ENCODE measurements at regions not wholly inside any gene's neighbourhood (a gene's known extent, or its start where the extent isn't known, plus 50 kb on each side); places are given as distances from the start of the nearest gene placed in this dataset.

- peaks cover 2% of the 10 kb centered on the region for H3K27me3 Mint-ChIP-seq (ENCODE audit: low read depth)
- no peaks in the 10 kb centered on the region for H3K36me3 Mint-ChIP-seq
- no peaks in the 10 kb centered on the region for H3K4me1 Mint-ChIP-seq
- no peak for TF ChIP-seq CTCF (IDR thresholded peaks at IDR 0.05; ENCODE audit: unreplicated experiment)
- DNase-seq (ENCODE audit: low spot score in 2 of 2, unreplicated experiment in 2 of 2) = no peak
- peaks cover 7% of the 10 kb centered on the region for H3K9me3 Mint-ChIP-seq
- H3K4me3 Mint-ChIP-seq = no peak overlapping the region
- H3K27ac Mint-ChIP-seq = no peak overlapping the region
Observed at GRCh38 chr12:126389220-126389841, 1324.1 kb downstream of the AACS start.

DNA sequence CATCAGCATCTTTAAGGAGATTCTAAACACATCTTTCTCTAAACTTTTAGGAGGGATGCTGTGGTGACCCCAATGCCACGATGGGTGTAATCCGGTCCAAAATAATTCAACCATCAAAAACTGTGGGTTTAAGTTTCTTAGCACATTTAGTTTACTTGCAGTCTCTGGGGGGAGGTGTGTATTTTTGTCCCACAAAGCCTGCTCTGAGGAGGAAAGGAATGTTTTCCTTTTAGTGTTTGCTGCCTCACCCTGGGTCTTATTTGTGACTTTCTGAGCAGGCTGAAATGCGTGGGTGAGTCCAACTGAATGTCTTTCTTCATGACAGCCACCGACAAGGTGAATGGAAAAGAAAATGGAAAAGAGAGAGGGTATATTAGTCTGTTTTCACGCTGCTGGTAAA lies 1324.7 kb downstream of the AACS start:
- Mint-ChIP-seq H3K36me3 (no peaks in the 10 kb centered on the region), H3K9me3 (peaks cover 7% of the 10 kb centered on the region), H3K4me3 (no peak overlapping the region), H3K27me3 (ENCODE audit: low read depth) (no peaks in the 10 kb centered on the region), H3K27ac (no peak overlapping the region), H3K4me1 (no peaks in the 10 kb centered on the region)
- DNase-seq (ENCODE audit: low spot score in 2 of 2, unreplicated experiment in 2 of 2) = no peak
- TF ChIP-seq CTCF (IDR thresholded peaks at IDR 0.05; ENCODE audit: unreplicated experiment) = no peak

GRCh38 chr12:126390969-126391566 lies 1325.8 kb downstream of the AACS start:
- Mint-ChIP-seq H3K9me3 (peaks cover 10% of the 10 kb centered on the region), H3K36me3 (no peaks in the 10 kb centered on the region)

GRCh38 chr12:126396536-126396935 lies 1331.3 kb downstream of the AACS start:
- Mint-ChIP-seq H3K4me3 (no peak overlapping the region), H3K9me3 (peaks cover 32% of the 10 kb centered on the region), H3K27ac (no peak overlapping the region), H3K36me3 (no peaks in the 10 kb centered on the region), H3K27me3 (ENCODE audit: low read depth) (no peaks in the 10 kb centered on the region), H3K4me1 (no peaks in the 10 kb centered on the region)
- DNase-seq (ENCODE audit: low spot score in 2 of 2, unreplicated experiment in 2 of 2) = no peak
- TF ChIP-seq CTCF (IDR thresholded peaks at IDR 0.05; ENCODE audit: unreplicated experiment) = no peak

More at GRCh38 chr12:126390969-126391566, 1325.8 kb downstream of the AACS start:
- no peaks in the 10 kb centered on the region for H3K27me3 Mint-ChIP-seq (ENCODE audit: low read depth)
- no peak for DNase-seq (ENCODE audit: low spot score in 2 of 2, unreplicated experiment in 2 of 2)
- no peak overlapping the region for H3K4me3 Mint-ChIP-seq
- H3K27ac Mint-ChIP-seq = no peak overlapping the region
- TF ChIP-seq CTCF (IDR thresholded peaks at IDR 0.05; ENCODE audit: unreplicated experiment) = no peak
- no peaks in the 10 kb centered on the region for H3K4me1 Mint-ChIP-seq

GRCh38 chr12:126397071-126397581 lies 1331.9 kb downstream of the AACS start:
- Mint-ChIP-seq H3K27me3 (ENCODE audit: low read depth) (no peaks in the 10 kb centered on the region), H3K9me3 (peaks cover 32% of the 10 kb centered on the region), H3K4me1 (no peaks in the 10 kb centered on the region), H3K27ac (no peak overlapping the region), H3K4me3 (no peak overlapping the region), H3K36me3 (no peaks in the 10 kb centered on the region)
- DNase-seq (ENCODE audit: low spot score in 2 of 2, unreplicated experiment in 2 of 2) = no peak
- TF ChIP-seq CTCF (IDR thresholded peaks at IDR 0.05; ENCODE audit: unreplicated experiment) = no peak

Data from mesothelial cell of epicardium (in vitro differentiated cells).